SU-DHL-6 (cell line): ENCODE measurements at regions not wholly inside any gene's neighbourhood (a gene's known extent, or its start where the extent isn't known, plus 50 kb on each side); places are given as distances from the start of the nearest gene placed in this dataset.
A peak's percentile ranks its signal among the peaks of the same experiment; 100 is the strongest.

Experiments
- H2AFZ ChIP-seq: fragments of 200-600 bp; sonication (generic); 2 replicates; pipeline ENCODE4 v1.6.1; 2014; ENCODE audit warnings: low read depth, mild to moderate bottlenecking, moderate library complexity, mixed read lengths, antibody characterized with exemption, low read length; ENCODE audit not compliant: severe bottlenecking
- H3F3A ChIP-seq: fragments of 200-600 bp; shearing (Covaris generic); 2 replicates; pipeline ENCODE4 v1.6.0; 2016; ENCODE audit warnings: antibody characterized with exemption, mild to moderate bottlenecking; ENCODE audit not compliant: insufficient read depth
- H3K27ac ChIP-seq: fragments of 200-600 bp; sonication (generic); 2 replicates; pipeline ENCODE4 v1.5.1; 2016; ENCODE audit warnings: low read depth, mild to moderate bottlenecking, low read length, moderate library complexity, mixed read lengths
- H3K27me3 ChIP-seq: fragments of 200-600 bp; sonication (generic), shearing (Covaris generic); 2 replicates; pipeline ENCODE4 v1.6.0; 2014; ENCODE audit warnings: mild to moderate bottlenecking, low read length
- H3K36me3 ChIP-seq: fragments of 200-600 bp; sonication (generic); 2 replicates; pipeline ENCODE4 v1.6.1; 2014; ENCODE audit warnings: mild to moderate bottlenecking, low read length, mixed read lengths
- H3K4me2 ChIP-seq: fragments of 300-600, 200-600 bp; shearing (Covaris generic), sonication (generic); 2 replicates; pipeline ENCODE4 v1.6.0; 2014; ENCODE audit warnings: low read length, low read depth, mild to moderate bottlenecking; ENCODE audit not compliant: poor library complexity, severe bottlenecking
- H3K4me3 ChIP-seq: fragments of 200-600 bp; sonication (generic); 2 replicates; pipeline ENCODE4 v1.5.1; 2014; ENCODE audit warnings: antibody characterized with exemption, low read length, mild to moderate bottlenecking, mixed read lengths; ENCODE audit not compliant: insufficient read depth, poor library complexity, severe bottlenecking
- H3K79me2 ChIP-seq: fragments of 200-600 bp; sonication (generic); 2 replicates; pipeline ENCODE4 v1.6.1; 2014; ENCODE audit warnings: mild to moderate bottlenecking, low read length, moderate library complexity; ENCODE audit not compliant: insufficient read depth
- H3K9ac ChIP-seq: fragments of 200-600 bp; sonication (generic); 2 replicates; pipeline ENCODE4 v1.7.0; 2014; ENCODE audit warnings: mild to moderate bottlenecking, low read length
- H3K9me2 ChIP-seq: fragments of 200-600 bp; sonication (generic); replicated peaks from 2 replicates; pipeline ENCODE4 v1.6.1; 2014; ENCODE audit warnings: low read length; ENCODE audit not compliant: insufficient read depth
- H3K9me3 ChIP-seq: fragments of 200-600 bp; sonication (generic); 2 replicates; pipeline ENCODE4 v1.6.1; 2014; ENCODE audit warnings: low read length, mixed read lengths; ENCODE audit not compliant: insufficient read depth
- H4K20me1 ChIP-seq: fragments of 200-600 bp; sonication (generic); 2 replicates; pipeline ENCODE4 v1.6.1; 2014; ENCODE audit warnings: low read depth, mild to moderate bottlenecking, antibody characterized with exemption, low read length, moderate library complexity, mixed read lengths
- EZH2phosphoT487 ChIP-seq: fragments of 200-600 bp; sonication (generic), shearing (Covaris generic); conservative IDR thresholded peaks from 2 replicates; pipeline ENCODE4 v1.6.1; 2018; ENCODE audit warnings: mild to moderate bottlenecking, antibody characterized with exemption, low read length, moderate library complexity, mixed read lengths
- TF ChIP-seq, protein P1 (sequence below): fragments of 200-600 bp; sonication (generic); IDR thresholded peaks from one replicate; pipeline ENCODE4 v1.5.1; 2017; ENCODE audit warnings: antibody characterized with exemption, mild to moderate bottlenecking, low read length, moderate library complexity; ENCODE audit not compliant: insufficient read depth, poor library complexity, severe bottlenecking

DNA sequence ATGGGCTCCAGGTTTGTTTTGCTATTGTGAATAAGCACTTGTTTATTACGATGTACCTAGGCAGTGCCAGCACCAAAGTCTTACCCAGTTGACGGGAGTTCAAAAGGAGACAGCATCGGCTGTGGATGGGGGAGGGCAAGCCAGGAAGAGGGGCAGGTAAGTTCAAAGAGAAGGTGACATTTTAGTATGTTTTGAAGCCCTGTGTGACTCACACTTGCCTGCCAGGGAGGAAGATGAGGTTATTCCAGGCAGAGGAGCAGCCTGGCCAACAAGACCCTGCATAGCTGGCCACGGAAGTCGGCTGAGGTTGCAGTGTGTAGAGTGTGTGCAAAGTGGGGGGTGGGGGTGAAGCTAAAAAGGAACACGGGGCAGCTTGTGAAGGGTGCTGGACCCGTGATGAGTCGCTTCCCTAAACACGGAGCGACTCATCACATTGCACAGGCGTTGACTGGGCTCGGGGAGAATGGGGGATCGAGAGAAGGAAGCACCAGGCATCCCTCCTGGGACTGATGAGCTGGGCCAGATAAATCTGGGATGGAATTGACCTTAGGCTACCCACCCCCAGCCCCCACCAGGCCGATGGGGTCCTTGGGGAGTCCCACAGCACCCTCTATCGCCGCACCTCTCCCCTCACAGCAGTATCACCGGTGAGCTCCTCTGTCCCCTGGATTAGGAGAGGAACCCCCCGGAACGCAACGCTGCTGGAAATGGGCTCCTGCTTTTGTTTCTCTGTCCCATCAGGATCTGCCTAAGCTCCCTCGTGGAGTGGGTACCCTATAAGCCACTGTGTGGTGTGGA is 97.9 kb upstream of the IKZF1 start:
- Histone ChIP-seq H4K20me1 (no peaks in the 10 kb centered on the region), H3K27me3 (no peaks in the 10 kb centered on the region), H3K9ac (no peak overlapping the region), H3F3A (no peaks in the 10 kb centered on the region), H3K9me3 (no peaks in the 10 kb centered on the region), H3K79me2 (no peaks in the 10 kb centered on the region), H3K9me2 (no peaks in the 10 kb centered on the region), H3K27ac (no peak overlapping the region), H3K4me2 (no peak overlapping the region), H3K36me3 (no peaks in the 10 kb centered on the region), H3K4me3 (no peak overlapping the region), H2AFZ (no peak overlapping the region)
- no peak for TF ChIP-seq EZH2phosphoT487
- TF ChIP-seq, protein P1, sequence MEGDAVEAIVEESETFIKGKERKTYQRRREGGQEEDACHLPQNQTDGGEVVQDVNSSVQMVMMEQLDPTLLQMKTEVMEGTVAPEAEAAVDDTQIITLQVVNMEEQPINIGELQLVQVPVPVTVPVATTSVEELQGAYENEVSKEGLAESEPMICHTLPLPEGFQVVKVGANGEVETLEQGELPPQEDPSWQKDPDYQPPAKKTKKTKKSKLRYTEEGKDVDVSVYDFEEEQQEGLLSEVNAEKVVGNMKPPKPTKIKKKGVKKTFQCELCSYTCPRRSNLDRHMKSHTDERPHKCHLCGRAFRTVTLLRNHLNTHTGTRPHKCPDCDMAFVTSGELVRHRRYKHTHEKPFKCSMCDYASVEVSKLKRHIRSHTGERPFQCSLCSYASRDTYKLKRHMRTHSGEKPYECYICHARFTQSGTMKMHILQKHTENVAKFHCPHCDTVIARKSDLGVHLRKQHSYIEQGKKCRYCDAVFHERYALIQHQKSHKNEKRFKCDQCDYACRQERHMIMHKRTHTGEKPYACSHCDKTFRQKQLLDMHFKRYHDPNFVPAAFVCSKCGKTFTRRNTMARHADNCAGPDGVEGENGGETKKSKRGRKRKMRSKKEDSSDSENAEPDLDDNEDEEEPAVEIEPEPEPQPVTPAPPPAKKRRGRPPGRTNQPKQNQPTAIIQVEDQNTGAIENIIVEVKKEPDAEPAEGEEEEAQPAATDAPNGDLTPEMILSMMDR: no peak

DNA sequence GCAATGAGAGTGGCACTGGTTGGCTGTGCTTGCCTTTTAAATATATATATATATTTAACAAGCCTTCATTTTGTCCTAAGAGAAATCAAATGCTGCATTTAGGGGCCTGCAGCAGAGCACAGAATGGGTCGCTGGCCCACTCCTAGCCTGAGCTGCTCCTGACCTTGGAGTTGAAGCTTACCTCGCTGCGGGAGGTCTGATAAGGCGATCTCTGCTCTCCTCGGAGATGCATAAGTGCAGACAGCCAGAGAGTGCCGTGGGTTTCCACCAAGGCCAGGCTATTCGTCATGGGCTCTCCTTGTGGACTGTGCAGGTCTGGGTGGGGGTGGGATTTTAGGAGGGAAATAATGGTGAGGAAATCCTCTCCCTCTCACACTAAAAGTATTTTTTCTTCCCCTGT is 99.5 kb upstream of the IKZF1 start:
- H3K79me2 ChIP-seq: no peaks in the 10 kb centered on the region
- no peak for TF ChIP-seq EZH2phosphoT487
- TF ChIP-seq, protein P1: no peak
- peak overlapping the region; percentile 9; the same call in 1 of the 2 replicates for H3K27ac ChIP-seq
- H3K36me3 ChIP-seq: no peaks in the 10 kb centered on the region
- H3F3A ChIP-seq: no peaks in the 10 kb centered on the region
- H3K4me2 ChIP-seq: peak overlapping the region; percentile 13
- no peak overlapping the region for H3K4me3 ChIP-seq
- peak overlapping the region; percentile 16; the same call in 1 of the 2 replicates for H3K9ac ChIP-seq
- H3K9me3 ChIP-seq: no peaks in the 10 kb centered on the region
- peak overlapping the region; percentile 83 for H2AFZ ChIP-seq
- H3K27me3 ChIP-seq: no peaks in the 10 kb centered on the region
- H4K20me1 ChIP-seq: no peaks in the 10 kb centered on the region
- no peaks in the 10 kb centered on the region for H3K9me2 ChIP-seq

DNA sequence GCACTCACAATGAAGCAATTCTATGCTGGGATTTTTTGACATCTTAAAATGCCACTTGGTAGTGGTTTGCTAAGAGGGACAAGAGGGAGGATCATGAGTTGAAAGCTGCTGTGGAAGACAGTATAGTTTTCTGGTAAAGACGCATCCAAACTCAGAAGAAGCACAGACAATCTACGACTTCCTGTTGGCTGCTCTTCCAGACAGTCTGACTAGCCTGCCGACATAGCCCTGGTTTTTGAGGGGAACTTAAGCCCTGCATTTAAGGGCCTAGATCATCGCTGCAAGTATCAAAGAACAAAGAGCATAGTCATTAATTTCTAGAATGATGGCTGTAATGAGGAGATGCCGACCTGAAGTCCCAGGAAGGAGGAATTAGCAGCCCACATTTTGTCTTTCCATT is 99.9 kb upstream of the IKZF1 start:
- Histone ChIP-seq H3K9me2 (no peaks in the 10 kb centered on the region), H3F3A (no peaks in the 10 kb centered on the region), H3K9me3 (no peaks in the 10 kb centered on the region), H4K20me1 (no peaks in the 10 kb centered on the region), H2AFZ (peak overlapping the region; percentile 83), H3K79me2 (no peaks in the 10 kb centered on the region), H3K4me2 (peak overlapping the region; percentile 13), H3K9ac (peak overlapping the region; percentile 16; the same call in 1 of the 2 replicates), H3K4me3 (no peak overlapping the region), H3K36me3 (no peaks in the 10 kb centered on the region), H3K27ac (peak overlapping the region; percentile 9; the same call in 1 of the 2 replicates), H3K27me3 (no peaks in the 10 kb centered on the region)
- TF ChIP-seq EZH2phosphoT487: no peak
- TF ChIP-seq, protein P1: no peak
